AG20443 (cell line): ENCODE measurements at regions not wholly inside any gene's neighbourhood (a gene's known extent, or its start where the extent isn't known, plus 50 kb on each side); places are given as distances from the start of the nearest gene placed in this dataset.

Source experiments
- DNase-seq: peaks from one replicate; pipeline ENCODE4 v3.0.0; 2012; ENCODE audit warnings: low spot score, mixed read lengths

DNA sequence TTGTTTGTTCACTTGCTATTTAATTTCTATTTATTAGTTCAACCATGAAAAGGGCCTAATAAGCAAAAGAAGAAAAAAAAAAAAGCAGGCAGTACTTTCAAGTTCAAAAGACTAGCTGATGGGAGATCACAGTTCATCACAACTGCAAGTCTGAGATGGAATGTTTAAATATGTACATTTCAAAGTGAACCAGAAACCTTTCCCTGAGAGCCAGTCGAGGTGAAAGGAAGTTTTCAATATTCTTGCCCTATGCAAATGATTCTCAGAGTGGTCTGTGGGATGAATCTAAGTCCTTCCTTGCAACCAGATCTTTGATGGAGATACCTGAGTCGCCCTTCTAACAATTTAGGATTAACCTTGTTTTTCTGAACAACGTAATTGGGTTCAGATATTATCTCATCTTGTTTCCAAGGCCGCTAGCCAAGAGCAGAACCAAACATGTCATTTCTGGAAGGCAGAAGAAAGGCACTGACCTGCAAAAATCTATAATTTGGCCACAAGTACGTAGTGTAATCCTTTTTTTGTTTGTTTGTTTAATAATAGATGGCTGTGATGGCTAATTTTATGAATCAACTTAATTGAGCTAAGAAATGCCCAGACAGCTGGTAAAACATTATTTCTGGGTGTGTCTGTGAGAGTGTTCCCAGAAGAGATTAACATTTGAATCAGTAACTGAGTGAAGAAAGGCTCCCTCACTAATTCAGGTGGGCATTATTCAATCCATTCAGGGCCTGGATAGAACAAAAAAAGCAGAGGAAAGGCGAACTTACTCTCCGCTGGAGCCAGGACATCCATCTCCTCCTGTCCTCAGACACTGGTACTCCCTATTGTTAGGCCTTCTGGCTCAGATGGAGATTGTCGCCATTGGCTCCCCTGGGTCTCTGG is 171.1 kb upstream of the TMPO start:
- DNase-seq, result no peak

DNA sequence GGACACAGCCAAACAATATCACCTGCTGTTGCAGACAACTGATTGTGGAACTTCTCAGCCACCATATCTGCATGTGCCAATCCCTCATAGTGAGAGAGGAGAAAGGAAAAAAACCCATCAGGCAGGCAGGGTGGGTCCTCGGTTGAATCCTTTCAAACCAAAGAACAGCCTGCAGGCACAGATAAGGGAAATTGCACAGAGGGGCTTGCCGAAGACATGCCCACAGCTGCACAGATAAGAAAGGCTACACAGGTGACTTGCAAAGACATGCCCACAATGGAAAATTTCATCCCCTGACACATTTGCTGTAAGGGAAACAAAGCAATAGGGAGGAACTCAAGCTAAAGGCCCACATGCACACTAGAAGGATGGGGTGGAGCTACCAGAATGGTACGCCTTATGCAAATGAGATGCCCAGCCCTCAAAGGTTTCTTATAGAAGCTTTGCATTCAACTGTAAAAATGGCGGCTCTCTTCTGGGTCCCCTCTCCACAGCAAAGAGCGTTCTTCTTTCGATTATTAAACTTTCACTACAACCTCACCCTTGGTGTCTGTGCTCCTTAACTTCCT is 170.0 kb upstream of the TMPO start:
- DNase-seq, result no peak

DNA sequence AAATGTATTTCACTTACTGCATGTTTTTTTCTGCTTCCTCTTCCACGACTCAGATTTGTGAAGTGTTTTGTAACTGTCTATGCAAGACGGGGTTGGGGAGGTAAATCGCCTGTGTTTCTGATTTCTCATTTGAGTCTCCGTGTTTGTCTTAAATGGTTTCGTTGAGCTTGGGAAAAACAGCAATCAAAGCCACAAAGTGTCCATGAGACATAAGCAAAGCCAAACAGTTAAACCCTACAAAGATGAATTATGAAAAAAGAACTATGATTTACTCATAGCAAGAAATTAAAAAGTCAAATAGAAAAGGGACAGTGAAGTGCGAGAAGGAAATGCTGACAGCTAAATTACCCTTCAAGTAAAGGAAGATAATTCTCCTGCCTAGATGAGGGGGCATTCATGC is 164.3 kb upstream of the TMPO start:
- no peak for DNase-seq

DNA sequence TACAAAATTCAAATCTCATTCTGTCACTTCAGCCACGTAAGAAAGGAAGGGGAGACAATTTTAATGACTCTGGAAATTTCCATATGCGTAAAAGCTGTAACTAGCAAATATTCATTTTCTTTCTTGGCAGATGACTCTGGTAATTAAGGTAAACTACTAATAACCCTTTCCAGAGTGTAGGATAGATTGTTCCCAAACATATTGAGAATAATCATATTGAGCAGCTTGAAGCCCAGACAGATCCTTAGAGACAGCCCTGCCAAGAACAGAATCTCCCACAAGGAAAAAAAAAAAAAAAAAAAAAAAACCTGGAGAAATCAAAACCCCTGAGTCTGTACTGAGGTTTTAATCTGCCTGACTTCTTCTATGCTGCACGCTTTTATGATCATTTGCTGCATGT is 163.6 kb upstream of the TMPO start:
- DNase-seq, result no peak

DNA sequence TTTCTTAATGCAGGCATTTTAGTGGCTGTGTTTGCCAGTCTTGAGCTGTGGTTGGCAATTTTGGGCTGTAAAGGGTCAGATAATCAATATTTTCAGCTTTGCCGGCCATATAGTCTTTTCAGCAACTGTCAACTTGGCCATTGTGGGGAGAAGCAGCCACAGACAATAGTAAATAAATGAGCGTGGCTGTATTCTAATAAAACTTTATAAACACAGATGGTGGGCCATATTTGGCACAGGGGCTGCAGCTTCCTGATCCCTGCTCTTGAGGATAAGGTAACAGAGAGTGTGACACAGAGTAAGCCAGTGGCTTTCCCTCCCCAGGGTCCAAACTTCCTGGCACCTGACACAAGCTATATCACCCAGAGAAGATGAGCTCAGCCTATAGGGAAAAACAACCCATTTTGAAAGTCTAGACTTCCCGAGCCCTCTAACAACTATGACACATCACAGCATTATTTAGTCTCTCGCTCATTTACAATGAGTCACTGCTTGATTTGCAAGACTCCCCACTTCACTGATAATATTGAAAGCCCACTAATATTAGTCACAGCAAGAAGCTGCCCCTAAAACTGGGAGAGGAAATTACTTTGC is 163.1 kb upstream of the TMPO start:
- DNase-seq, result peak; percentile 65

DNA sequence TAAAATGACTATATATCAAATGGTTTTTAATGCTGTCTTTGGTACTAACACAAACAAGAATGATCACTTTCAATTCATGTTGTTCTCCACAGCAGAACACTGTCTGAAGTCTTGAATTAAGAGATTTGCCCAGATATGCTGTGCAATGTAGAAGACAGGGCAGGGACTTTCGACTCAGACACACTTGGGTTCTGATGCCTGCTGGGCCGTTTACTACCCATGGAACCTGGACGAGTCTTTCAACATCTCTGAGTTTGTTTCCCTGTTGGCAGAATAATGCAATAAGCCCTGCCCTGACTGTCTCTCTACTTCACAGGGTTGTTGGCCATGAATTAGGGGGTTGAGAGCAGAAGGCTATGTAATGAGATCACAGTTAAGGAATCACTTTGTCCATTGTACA is 162.6 kb upstream of the TMPO start:
- peak; percentile 18 for DNase-seq

DNA sequence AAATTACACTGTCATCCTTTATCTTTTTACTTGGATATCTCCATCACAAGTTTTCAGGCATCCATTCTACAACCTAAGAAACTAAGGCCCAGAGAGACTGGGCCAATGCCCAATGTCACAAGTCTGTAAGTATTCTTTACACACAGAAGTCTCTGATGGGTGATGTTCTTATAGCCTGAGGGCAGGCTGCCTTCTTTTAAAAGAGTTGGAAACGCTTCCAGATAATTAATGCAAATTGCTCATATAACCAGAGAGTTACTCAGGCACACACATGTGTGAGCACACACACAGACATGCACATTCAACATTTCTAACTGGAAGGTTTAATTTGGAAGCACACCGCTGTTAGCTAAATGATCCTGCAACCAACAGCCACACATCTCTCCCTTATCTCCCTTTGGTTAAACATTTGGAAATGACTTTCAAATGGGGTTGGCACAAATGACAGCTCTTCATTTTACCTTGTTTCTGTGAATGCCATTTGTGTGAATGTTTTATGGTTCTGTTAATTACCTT is 160.8 kb upstream of the TMPO start:
- no peak for DNase-seq

DNA sequence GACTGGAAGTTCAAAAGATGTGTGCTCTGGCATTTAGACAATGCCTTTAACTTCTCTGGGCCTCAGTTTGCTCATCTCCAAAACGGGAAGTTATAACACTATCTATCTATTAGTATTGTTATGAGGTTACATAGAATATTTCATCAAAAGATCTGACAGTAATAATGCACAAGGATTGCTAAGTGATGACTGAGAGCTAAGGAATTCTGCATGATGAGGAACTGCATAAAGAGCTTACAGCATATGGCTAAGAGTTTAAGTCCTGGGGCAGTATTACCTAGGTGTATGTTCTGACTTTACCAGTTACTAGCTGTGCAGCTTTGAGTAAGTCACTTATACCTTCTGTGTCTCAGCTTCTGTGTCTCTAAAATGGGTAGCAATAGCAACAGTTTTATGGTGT is 160.1 kb upstream of the TMPO start:
- DNase-seq, result no peak

DNA sequence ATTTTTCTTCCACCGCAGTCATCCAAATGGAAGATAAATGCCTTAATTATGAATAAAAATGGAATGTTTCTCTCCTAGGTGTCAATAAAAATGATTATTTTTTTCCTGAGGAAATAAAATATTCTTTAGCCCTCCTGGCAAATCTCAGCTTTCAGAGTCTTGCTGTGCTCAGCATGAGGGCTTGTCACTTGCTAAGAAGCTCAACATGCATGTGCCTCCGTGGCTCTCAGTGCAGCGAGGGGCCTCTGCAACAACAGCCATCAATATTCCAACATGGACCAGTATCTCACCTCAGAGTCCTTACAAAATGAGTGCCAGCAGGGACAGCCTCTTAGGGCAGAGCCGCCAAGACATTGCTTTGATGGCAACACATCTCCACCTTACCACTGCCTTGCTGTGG is 159.5 kb upstream of the TMPO start:
- no peak for DNase-seq

DNA sequence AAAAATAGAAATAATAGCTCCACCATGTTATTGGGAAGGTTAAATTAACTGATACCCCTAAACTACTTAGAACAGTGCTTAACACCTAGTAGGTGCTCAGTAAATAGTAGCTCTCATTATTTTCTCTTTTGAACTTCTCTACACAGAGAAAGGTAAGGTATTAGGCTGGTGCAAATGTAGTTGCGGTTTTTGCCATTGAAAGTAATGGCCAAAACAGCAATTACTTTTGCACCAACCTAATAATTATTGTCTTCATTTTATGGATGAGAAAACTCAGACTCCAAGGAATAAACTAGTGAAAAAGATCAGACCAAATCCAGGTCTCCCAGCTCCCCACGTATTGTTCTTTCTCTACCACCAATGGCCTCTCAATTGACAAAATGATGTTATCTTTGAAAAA is 157.2 kb upstream of the TMPO start:
- no peak for DNase-seq

DNA sequence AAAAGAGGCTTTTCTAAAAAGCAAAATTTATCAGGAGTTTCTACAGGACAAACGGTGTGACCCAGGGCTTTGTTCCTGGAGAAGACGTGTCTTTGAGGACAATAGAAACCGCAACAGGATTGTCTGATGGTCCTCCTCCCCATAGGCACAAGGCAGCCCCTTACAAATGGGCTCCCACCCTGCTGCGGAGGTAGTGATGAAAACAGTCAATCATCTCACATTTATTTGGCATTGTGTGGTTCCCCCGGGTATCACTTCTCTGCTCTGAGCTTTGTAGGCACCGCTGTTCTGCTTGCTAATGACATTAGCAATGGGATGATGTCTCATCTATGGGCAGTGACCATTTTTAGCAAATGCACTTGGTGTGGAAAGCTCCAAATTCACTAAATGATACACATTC is 155.5 kb upstream of the TMPO start:
- DNase-seq, result no peak

DNA sequence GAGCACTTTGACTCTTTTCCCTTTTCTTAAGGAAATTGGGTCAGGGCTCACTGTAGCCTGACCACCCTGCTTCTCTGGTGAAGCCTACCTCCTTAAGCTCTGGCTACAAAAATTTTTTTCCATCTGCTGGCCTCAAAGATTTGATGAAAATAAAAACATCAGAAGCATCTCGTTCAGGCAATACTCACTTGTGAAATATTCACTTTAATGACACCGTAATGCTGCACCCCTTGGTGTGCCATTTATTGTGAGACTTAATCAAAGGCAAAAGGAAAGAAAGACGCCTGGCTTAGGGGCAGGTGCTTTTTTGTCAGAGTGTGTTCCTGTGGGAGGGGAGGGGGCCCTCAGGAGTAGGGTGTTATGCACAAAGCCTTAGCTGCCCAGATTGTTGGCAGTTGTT is 155.0 kb upstream of the TMPO start:
- DNase-seq, result no peak

DNA sequence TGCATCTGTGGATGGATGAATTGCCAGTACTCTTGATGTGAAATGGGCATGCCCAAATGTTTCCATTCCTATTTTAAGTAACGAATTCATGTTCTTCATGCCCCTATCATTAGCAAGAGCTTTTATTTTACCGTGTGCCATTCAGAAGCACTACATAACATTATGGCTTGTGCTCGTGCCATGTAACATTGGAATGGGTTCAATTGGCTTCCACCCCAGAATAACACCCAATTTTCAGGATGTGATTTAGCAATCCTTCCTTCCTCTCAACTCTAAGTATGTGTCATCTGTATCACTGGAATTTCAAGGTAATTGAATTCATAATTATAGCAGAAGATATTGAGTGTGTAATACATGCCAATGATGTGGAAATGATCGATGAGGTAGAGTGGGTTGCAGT is 145.8 kb upstream of the TMPO start:
- no peak for DNase-seq

DNA sequence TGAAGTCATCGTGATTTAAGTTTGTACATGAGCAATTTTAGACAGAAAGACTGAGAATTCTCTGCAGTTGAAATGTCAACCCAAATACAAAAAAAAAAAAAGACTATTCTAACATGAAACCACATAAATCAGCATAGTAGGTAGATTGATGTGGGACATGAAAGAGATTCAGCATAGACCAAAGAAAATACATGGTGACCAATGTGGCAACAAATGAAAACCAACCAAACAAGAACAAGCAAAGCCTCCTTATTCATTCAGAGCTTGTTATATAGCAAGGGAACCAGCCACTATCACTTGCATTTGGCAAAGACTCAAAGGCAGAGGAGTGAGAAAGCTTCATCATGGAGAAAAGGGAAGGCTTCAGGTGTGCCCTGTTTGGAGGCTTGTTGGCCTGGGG is 144.4 kb upstream of the TMPO start:
- DNase-seq, result no peak

DNA sequence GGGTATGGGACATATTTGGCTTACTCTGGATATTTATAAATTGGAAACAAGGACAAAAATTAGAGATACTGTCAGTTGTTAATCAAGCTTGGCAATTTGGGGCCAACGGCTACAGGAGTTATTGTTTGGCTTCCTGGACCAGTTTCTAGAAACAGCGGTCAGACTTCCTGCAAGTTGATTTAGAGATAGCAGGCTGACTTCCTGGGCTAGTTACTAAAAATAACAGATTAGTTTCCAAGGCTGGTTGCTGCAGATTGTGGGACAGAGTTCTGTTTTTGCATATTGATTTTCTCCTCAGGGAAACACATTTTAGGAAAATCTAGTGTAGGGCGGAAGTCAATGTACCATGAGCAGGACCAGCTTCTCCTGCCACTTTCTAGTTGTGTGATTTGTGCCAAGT is 144.0 kb upstream of the TMPO start:
- DNase-seq, result no peak

DNA sequence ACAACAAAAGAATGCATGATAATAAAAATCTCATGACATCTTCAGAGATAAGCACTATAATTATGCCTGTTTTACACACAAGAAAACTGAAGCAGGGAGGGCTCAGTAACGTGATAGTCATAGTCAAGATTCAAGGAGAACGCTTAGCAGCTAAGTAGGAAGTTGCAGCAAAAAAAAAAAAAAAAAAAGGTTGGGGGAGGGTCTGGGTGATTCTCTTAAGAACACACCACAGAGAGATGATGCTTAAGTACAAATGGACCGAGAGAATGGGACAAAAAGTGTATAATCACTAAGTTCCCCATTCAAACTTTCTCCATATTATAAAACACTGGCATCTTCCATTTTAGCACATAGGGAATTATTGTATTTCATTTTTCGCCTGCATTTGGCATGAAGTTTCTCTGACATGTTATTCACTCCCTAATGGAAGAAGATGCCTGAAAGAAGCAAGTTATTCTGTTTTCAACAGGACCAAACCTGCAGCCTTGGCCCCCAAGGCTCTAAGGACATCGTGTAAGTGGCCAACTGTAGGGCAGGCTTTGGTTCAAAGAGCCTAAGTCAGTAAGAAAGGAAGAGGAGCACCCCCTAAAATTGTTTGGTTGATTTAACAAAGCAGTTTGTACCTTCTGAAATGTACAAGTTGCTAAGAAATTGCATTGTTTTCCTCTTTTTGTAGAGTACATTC is 142.9 kb upstream of the TMPO start:
- DNase-seq, result no peak

DNA sequence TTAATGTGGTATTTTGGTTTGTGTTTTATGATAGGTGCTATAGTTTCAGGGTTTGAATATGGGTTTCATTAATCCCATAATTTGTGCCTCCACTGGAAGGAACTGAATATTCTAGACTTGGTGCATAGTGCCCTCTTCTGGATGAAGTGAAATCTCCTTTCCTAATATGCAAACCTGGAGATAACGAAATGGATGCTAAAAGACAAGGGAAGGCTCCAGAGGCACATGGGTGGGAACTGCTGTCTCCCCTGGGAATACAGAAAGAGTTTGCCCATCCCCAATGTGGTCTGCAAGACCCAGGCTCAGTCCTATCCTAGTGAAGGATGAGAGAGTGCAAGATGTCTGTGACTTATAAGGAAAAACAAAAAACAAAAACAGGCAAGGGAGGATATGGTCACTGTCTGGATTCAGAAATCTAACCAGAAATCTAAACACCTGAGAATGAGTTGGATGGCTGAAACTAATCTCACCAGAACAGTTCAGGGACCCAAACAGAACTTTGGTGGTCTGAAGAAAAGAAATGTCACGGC is 142.3 kb upstream of the TMPO start:
- DNase-seq, result peak; percentile 57

DNA sequence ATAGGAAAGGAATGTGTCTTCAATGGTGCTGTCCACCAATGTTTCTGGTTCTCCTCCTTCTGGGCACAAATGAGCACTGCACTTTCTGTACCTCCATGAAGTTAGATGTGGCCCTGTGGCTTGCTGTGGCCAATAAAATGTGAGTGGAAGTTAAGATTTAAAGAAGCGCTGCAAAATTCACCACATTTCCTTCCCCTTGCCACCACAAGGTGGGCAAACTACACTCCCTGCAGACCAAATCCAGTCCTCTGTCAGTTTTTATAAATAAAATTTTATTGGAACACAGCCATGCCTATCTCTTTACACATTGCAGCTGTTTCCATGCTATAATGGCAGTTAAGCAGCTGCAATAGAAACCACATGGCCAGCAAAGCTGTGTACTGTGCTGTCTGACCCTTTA is 141.4 kb upstream of the TMPO start:
- DNase-seq, result peak; percentile 24

DNA sequence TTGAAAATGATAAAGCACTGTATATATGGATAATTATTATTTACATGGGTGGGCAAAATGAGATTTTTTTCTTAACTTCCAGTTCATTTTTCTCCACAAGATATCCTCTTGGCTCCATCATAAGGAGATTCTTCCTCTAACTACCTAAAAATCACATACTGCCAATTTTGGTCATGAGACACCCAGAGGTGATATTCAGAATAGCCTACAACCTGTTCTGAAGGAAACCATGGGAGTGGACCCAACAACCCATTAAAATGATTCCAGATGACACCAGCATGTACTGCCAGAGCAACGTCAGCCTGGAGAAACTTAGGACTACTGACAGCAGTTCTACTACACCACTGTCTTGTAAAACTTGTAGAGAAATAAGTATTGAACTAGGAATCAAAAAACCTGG is 136.3 kb upstream of the TMPO start:
- no peak for DNase-seq

DNA sequence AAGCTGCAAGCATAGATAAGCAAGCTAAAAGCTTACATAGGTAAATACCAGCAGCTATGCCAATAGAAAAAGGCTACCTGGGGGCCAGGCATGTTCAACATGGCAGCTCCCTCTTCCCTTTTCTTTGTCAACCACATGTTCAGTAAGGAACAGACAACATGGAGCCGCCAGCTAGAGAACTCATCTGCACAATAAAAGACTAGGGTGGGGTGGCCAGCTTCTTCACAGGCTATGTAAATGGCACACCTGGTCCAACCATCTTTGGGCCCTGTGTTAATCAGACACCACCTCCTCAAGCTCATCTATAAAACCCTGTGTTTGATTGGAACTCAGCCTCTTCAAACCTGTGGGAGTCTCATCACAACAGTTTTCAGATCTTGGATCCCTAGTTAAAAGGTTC is 129.7 kb upstream of the TMPO start:
- no peak for DNase-seq

DNA sequence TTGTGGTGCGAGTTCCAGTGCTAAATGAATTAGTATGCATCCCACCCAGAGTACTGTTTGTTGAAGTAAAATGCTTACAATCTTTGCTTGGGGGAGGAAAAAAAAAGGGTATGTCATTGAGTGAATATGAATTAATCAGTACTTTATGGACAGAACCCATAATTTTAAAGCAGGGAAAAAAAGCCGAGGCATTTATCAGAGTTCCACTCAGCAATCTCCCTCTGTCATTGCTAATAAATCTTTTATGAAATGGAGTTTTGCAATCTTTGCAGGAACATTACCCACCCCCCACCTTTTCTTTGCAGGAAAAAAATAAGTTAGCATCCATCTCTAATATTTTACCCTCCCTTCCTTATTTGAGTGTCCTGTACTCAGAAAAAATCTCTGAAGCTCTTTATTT is 127.9 kb upstream of the TMPO start:
- no peak for DNase-seq

DNA sequence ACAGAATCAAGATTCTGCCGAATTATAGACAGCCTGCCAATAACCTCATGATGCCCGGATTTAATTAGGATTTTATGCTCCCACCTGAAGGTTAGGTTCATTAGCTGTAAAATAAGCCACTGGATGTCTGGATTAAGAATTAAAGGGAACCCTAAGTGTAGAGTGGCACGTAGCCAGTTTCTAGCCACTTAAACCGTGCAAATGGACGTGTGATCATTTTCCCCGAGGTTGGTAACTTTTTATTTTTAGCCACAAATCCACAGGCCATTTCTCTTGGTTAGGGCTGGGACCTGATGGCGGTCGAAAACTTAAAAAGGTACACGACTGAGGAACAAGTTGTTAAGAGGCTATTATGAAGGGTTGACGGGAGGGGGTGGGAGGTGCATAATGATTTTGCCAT is 127.3 kb upstream of the TMPO start:
- no peak for DNase-seq

DNA sequence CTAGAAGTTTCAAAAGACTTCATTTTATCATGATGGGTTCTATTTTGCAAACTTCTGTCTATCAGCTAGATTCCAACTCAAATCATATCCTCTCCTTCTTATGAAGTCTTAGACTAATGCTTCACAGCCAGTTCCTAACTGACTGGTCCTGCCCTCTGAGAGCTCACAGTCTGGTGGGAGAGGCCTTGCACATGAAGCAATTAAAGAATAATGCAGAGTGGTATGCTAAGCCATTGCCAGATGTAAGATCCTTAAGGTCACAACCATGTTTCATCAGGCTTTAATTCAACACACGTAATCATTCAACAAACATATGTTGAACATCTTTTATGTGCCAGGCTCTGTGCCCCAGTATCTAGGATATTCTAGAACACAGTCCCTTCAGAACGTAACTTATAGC is 125.8 kb upstream of the TMPO start:
- DNase-seq, result no peak
